ENCODE measurements at regions not wholly inside any gene's neighbourhood (a gene's known extent, or its start where the extent isn't known, plus 50 kb on each side); places are given as distances from the start of the nearest gene placed in this dataset.
"Not testable (repeated sequence)": the region's sequence is repeated elsewhere in the genome, so short reads cannot be mapped to it uniquely, and the experiment has no call there.

DNA sequence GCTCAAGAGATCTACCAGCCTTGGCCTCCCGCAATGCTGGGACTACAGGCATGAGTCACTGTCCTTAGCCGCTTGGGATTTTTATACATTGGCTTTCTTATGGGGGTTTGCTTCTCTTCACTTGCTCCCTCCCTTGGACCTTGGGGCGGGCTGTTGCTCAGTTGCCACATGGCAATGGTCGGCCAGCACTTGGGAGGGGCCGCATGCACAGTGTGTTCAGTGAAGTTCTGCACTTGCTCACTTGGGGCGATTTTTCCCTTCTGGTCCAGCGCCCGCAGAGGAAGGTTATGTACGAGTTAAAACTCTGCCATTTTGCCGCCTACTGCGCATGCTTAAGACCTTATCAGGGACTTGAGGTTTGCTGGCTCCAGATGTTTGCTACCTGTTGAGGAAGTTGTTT, 1367.6 kb upstream of the CDH8 start:
- Histone ChIP-seq H3K36me3 (ENCODE audit: insufficient read depth, low read length) (no peaks in the 10 kb centered on the region), H3K27me3 (ENCODE audit: insufficient read depth, low read depth, low read length) (no peaks in the 10 kb centered on the region), H3K79me2 (replicated peaks; ENCODE audit: insufficient read depth, low read length) (no peaks in the 10 kb centered on the region), H3K9ac (ENCODE audit: low read length) (no peak overlapping the region), H2AFZ (ENCODE audit: low read depth, low read length) (no peak overlapping the region), H3K9me2 (ENCODE audit: insufficient read depth, low read length) (no peaks in the 10 kb centered on the region), H3F3A (ENCODE audit: insufficient read depth, low read length, poor library complexity, severe bottlenecking) (no peaks in the 10 kb centered on the region), H3K9me3 (ENCODE audit: low read length) (no peaks in the 10 kb centered on the region), H3K27ac (ENCODE audit: low read length) (no peak overlapping the region), H4K20me1 (ENCODE audit: insufficient read depth) (no peaks in the 10 kb centered on the region), H3K4me3 (ENCODE audit: low read length) (no peak overlapping the region), H3K4me2 (ENCODE audit: low read length) (no peak overlapping the region)
- no peak for TF ChIP-seq SMC3 (conservative IDR thresholded peaks at IDR 0.05; ENCODE audit: poor library complexity)
- TF ChIP-seq, protein P1, sequence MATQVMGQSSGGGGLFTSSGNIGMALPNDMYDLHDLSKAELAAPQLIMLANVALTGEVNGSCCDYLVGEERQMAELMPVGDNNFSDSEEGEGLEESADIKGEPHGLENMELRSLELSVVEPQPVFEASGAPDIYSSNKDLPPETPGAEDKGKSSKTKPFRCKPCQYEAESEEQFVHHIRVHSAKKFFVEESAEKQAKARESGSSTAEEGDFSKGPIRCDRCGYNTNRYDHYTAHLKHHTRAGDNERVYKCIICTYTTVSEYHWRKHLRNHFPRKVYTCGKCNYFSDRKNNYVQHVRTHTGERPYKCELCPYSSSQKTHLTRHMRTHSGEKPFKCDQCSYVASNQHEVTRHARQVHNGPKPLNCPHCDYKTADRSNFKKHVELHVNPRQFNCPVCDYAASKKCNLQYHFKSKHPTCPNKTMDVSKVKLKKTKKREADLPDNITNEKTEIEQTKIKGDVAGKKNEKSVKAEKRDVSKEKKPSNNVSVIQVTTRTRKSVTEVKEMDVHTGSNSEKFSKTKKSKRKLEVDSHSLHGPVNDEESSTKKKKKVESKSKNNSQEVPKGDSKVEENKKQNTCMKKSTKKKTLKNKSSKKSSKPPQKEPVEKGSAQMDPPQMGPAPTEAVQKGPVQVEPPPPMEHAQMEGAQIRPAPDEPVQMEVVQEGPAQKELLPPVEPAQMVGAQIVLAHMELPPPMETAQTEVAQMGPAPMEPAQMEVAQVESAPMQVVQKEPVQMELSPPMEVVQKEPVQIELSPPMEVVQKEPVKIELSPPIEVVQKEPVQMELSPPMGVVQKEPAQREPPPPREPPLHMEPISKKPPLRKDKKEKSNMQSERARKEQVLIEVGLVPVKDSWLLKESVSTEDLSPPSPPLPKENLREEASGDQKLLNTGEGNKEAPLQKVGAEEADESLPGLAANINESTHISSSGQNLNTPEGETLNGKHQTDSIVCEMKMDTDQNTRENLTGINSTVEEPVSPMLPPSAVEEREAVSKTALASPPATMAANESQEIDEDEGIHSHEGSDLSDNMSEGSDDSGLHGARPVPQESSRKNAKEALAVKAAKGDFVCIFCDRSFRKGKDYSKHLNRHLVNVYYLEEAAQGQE (IDR thresholded peaks at IDR 0.05; ENCODE audit: borderline replicate concordance) = no peak
- no peak for TF ChIP-seq TAF1 (IDR thresholded peaks at IDR 0.05; ENCODE audit: low read depth)
- TF ChIP-seq POLR2AphosphoS5 (IDR thresholded peaks at IDR 0.05) = no peak
- no peak for TF ChIP-seq EP300 (conservative IDR thresholded peaks at IDR 0.05; ENCODE audit: poor library complexity, severe bottlenecking)
- no peak for TF ChIP-seq EZH2 (IDR thresholded peaks at IDR 0.05; ENCODE audit: borderline replicate concordance, insufficient read depth, low read length, poor library complexity, severe bottlenecking)
- TF ChIP-seq, protein P2, sequence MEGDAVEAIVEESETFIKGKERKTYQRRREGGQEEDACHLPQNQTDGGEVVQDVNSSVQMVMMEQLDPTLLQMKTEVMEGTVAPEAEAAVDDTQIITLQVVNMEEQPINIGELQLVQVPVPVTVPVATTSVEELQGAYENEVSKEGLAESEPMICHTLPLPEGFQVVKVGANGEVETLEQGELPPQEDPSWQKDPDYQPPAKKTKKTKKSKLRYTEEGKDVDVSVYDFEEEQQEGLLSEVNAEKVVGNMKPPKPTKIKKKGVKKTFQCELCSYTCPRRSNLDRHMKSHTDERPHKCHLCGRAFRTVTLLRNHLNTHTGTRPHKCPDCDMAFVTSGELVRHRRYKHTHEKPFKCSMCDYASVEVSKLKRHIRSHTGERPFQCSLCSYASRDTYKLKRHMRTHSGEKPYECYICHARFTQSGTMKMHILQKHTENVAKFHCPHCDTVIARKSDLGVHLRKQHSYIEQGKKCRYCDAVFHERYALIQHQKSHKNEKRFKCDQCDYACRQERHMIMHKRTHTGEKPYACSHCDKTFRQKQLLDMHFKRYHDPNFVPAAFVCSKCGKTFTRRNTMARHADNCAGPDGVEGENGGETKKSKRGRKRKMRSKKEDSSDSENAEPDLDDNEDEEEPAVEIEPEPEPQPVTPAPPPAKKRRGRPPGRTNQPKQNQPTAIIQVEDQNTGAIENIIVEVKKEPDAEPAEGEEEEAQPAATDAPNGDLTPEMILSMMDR (IDR thresholded peaks at IDR 0.05; ENCODE audit: poor library complexity, severe bottlenecking) = no peak
- no peak for TF ChIP-seq RAD21 (conservative IDR thresholded peaks at IDR 0.05)
- no peak for TF ChIP-seq MXI1 (conservative IDR thresholded peaks at IDR 0.05; ENCODE audit: poor library complexity, severe bottlenecking)

DNA sequence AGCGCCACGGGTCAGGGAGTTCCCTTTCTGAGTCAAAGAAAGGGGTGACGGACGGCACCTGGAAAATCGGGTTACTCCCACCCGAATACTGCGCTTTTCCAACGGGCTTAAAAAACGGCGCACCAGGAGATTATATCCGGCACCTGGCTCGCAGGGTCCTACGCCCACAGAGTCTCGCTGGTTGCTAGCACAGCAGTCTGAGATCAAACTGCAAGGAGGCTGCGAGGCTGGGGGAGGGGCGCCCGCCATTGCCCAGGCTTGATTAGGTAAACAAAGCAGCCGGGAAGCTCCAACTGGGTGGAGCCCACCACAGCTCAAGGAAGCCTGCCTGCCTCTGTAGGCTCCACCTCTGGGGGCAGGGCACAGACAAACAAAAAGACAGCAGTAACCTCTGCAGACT, 1352.0 kb upstream of the CDH8 start:
- not testable (repeated sequence) for H3K27ac ChIP-seq (ENCODE audit: low read length); H3F3A ChIP-seq (ENCODE audit: insufficient read depth, low read length, poor library complexity, severe bottlenecking); H3K4me3 ChIP-seq (ENCODE audit: low read length); H3K9me2 ChIP-seq (ENCODE audit: insufficient read depth, low read length); H3K9me3 ChIP-seq (ENCODE audit: low read length); H3K27me3 ChIP-seq (ENCODE audit: insufficient read depth, low read depth, low read length); H3K9ac ChIP-seq (ENCODE audit: low read length); H3K4me2 ChIP-seq (ENCODE audit: low read length); H2AFZ ChIP-seq (ENCODE audit: low read depth, low read length); H3K36me3 ChIP-seq (ENCODE audit: insufficient read depth, low read length); H4K20me1 ChIP-seq (ENCODE audit: insufficient read depth); H3K79me2 ChIP-seq (replicated peaks; ENCODE audit: insufficient read depth, low read length)
